Hepatocyte (in vitro differentiated cells): ENCODE measurements at regions not wholly inside any gene's neighbourhood (a gene's known extent, or its start where the extent isn't known, plus 50 kb on each side); places are given as distances from the start of the nearest gene placed in this dataset.

Source experiments
- EZH2 ChIP-seq: fragments of 200-600 bp; sonication (generic); IDR thresholded peaks from 2 replicates; pipeline ENCODE4 v1.6.1; 2016; ENCODE audit warnings: antibody characterized with exemption, mild to moderate bottlenecking, borderline replicate concordance
- TF ChIP-seq, protein P1 (sequence below): fragments of 200-600 bp; sonication (generic); IDR thresholded peaks from 2 replicates; pipeline ENCODE4 v1.5.1; 2016; ENCODE audit warnings: antibody characterized with exemption, mild to moderate bottlenecking; ENCODE audit not compliant: poor library complexity

GRCh38 chr17:63308272-63308671 is 137.8 kb downstream of the CYB561 start:
- TF ChIP-seq, protein P1, sequence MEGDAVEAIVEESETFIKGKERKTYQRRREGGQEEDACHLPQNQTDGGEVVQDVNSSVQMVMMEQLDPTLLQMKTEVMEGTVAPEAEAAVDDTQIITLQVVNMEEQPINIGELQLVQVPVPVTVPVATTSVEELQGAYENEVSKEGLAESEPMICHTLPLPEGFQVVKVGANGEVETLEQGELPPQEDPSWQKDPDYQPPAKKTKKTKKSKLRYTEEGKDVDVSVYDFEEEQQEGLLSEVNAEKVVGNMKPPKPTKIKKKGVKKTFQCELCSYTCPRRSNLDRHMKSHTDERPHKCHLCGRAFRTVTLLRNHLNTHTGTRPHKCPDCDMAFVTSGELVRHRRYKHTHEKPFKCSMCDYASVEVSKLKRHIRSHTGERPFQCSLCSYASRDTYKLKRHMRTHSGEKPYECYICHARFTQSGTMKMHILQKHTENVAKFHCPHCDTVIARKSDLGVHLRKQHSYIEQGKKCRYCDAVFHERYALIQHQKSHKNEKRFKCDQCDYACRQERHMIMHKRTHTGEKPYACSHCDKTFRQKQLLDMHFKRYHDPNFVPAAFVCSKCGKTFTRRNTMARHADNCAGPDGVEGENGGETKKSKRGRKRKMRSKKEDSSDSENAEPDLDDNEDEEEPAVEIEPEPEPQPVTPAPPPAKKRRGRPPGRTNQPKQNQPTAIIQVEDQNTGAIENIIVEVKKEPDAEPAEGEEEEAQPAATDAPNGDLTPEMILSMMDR, result no peak
- TF ChIP-seq EZH2, result no peak
